ENCODE measurements at regions not wholly inside any gene's neighbourhood (a gene's known extent, or its start where the extent isn't known, plus 50 kb on each side); places are given as distances from the start of the nearest gene placed in this dataset.
"Not testable (repeated sequence)": the region's sequence is repeated elsewhere in the genome, so short reads cannot be mapped to it uniquely, and the experiment has no call there.

DNA sequence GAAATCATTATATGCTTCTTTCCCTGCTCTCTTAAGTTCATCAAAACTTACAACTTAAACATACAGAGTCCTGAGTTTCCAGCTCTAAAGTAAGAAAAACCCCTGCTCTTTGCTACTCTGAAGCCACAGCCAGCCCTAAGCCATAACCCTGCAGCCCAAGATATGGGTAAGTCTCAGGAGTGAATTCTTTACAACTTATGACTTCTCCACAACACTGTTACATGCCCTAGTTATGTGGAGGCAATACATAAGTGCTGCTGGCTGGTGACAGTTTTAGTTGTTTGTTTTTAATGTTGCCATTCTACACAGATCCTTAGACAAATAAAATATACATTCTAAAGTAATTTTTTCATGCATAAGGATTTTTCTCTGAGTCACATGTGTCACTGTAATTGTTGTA is 100.2 kb downstream of the FBXO8 start:
- Mint-ChIP-seq H3K4me3 (no peak overlapping the region), H3K27me3 (ENCODE audit: insufficient read depth, low read depth) (no peaks in the 10 kb centered on the region), H3K4me1 (no peaks in the 10 kb centered on the region), H3K27ac (no peak overlapping the region), H3K9me3 (no peaks in the 10 kb centered on the region), H3K36me3 (no peaks in the 10 kb centered on the region)
- H2AFZ ChIP-seq (replicated peaks): no peak overlapping the region
- H3K9me3 ChIP-seq (ENCODE audit: low read depth): no peaks in the 10 kb centered on the region
- no peak overlapping the region for H3K27ac ChIP-seq
- no peaks in the 10 kb centered on the region for H4K20me1 ChIP-seq (ENCODE audit: low read depth)
- H3K36me3 ChIP-seq: no peaks in the 10 kb centered on the region
- H3K4me1 ChIP-seq: no peaks in the 10 kb centered on the region
- H3F3A ChIP-seq (ENCODE audit: low read depth): no peaks in the 10 kb centered on the region
- H3K4me2 ChIP-seq: no peak overlapping the region
- no peak overlapping the region for H3K9ac ChIP-seq
- DNase-seq (ENCODE audit: low spot score): no peak
- no peak for TF ChIP-seq EZH2 (IDR thresholded peaks at IDR 0.05)
- TF ChIP-seq EZH2phosphoT487 (IDR thresholded peaks at IDR 0.05): no peak
- TF ChIP-seq, protein P1, sequence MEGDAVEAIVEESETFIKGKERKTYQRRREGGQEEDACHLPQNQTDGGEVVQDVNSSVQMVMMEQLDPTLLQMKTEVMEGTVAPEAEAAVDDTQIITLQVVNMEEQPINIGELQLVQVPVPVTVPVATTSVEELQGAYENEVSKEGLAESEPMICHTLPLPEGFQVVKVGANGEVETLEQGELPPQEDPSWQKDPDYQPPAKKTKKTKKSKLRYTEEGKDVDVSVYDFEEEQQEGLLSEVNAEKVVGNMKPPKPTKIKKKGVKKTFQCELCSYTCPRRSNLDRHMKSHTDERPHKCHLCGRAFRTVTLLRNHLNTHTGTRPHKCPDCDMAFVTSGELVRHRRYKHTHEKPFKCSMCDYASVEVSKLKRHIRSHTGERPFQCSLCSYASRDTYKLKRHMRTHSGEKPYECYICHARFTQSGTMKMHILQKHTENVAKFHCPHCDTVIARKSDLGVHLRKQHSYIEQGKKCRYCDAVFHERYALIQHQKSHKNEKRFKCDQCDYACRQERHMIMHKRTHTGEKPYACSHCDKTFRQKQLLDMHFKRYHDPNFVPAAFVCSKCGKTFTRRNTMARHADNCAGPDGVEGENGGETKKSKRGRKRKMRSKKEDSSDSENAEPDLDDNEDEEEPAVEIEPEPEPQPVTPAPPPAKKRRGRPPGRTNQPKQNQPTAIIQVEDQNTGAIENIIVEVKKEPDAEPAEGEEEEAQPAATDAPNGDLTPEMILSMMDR (IDR thresholded peaks at IDR 0.05): no peak
- peaks cover 11% of the 10 kb centered on the region for H3K27me3 ChIP-seq
- no peaks in the 10 kb centered on the region for H3K79me2 ChIP-seq (ENCODE audit: low read depth)
- H3K4me3 ChIP-seq: no peak overlapping the region

GRCh38 chr4:174181827-174182226 is 101.6 kb downstream of the FBXO8 start:
- no peak overlapping the region for H3K27ac Mint-ChIP-seq
- Histone ChIP-seq H3K79me2 (ENCODE audit: low read depth) (no peaks in the 10 kb centered on the region), H3K36me3 (no peaks in the 10 kb centered on the region), H3K9me3 (ENCODE audit: low read depth) (no peaks in the 10 kb centered on the region), H3K4me2 (no peak overlapping the region), H3K9ac (no peak overlapping the region), H4K20me1 (ENCODE audit: low read depth) (no peaks in the 10 kb centered on the region), H3K4me1 (no peaks in the 10 kb centered on the region), H3K27me3 (peaks cover 11% of the 10 kb centered on the region), H3K4me3 (no peak overlapping the region), H3K27ac (no peak overlapping the region), H2AFZ (replicated peaks) (no peak overlapping the region), H3F3A (ENCODE audit: low read depth) (no peaks in the 10 kb centered on the region)
- no peaks in the 10 kb centered on the region for H3K4me1 Mint-ChIP-seq
- H3K4me3 Mint-ChIP-seq: no peak overlapping the region
- TF ChIP-seq, protein P1 (IDR thresholded peaks at IDR 0.05): no peak
- TF ChIP-seq EZH2 (IDR thresholded peaks at IDR 0.05): no peak
- no peak for TF ChIP-seq EZH2phosphoT487 (IDR thresholded peaks at IDR 0.05)
- no peaks in the 10 kb centered on the region for H3K27me3 Mint-ChIP-seq (ENCODE audit: insufficient read depth, low read depth)
- DNase-seq (ENCODE audit: low spot score): no peak
- H3K36me3 Mint-ChIP-seq: no peaks in the 10 kb centered on the region
- H3K9me3 Mint-ChIP-seq: no peaks in the 10 kb centered on the region

GRCh38 chr4:174177536-174177935 is 105.9 kb downstream of the FBXO8 start:
- DNase-seq (ENCODE audit: low spot score): no peak
- Mint-ChIP-seq H3K27ac (no peak overlapping the region), H3K9me3 (no peaks in the 10 kb centered on the region), H3K36me3 (no peaks in the 10 kb centered on the region), H3K4me3 (no peak overlapping the region), H3K27me3 (ENCODE audit: insufficient read depth, low read depth) (no peaks in the 10 kb centered on the region), H3K4me1 (no peaks in the 10 kb centered on the region)
- no peaks in the 10 kb centered on the region for H3F3A ChIP-seq (ENCODE audit: low read depth)
- no peak overlapping the region for H3K4me2 ChIP-seq
- no peak overlapping the region for H3K9ac ChIP-seq
- H3K27me3 ChIP-seq: no peaks in the 10 kb centered on the region
- no peaks in the 10 kb centered on the region for H3K79me2 ChIP-seq (ENCODE audit: low read depth)
- no peak overlapping the region for H2AFZ ChIP-seq (replicated peaks)
- no peaks in the 10 kb centered on the region for H3K9me3 ChIP-seq (ENCODE audit: low read depth)
- H3K36me3 ChIP-seq: no peaks in the 10 kb centered on the region
- no peak overlapping the region for H3K4me3 ChIP-seq
- no peaks in the 10 kb centered on the region for H4K20me1 ChIP-seq (ENCODE audit: low read depth)
- no peaks in the 10 kb centered on the region for H3K4me1 ChIP-seq
- TF ChIP-seq, protein P1 (IDR thresholded peaks at IDR 0.05): no peak
- TF ChIP-seq EZH2 (IDR thresholded peaks at IDR 0.05): no peak
- no peak for TF ChIP-seq EZH2phosphoT487 (IDR thresholded peaks at IDR 0.05)
- H3K27ac ChIP-seq: no peak overlapping the region

DNA sequence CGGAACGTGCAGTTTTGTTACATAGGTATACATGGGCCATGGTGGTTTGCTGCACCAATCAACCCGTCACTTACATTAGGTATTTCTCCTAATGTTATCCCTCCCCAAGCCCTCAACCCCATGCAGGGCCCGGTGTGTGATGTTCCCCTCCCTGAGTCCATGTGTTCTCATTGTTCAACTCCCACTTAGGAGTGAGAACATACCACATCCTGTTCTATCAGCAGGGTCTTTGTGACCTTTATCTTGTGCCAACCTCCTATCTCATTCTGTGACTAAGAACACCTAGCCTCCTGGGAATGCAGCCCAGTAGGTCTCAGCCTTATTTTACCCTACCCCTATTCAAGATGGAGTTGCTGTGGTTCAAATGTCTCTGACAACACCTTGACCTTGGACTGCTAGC is 107.6 kb downstream of the FBXO8 start:
- H3K4me3 ChIP-seq; H3K27me3 Mint-ChIP-seq (ENCODE audit: insufficient read depth, low read depth); H3K9me3 Mint-ChIP-seq; H3K27ac ChIP-seq; H3K79me2 ChIP-seq (ENCODE audit: low read depth); H3K27ac Mint-ChIP-seq; H3K9ac ChIP-seq; H3K36me3 ChIP-seq; DNase-seq (ENCODE audit: low spot score); H3K9me3 ChIP-seq (ENCODE audit: low read depth); H3K4me1 ChIP-seq; H3K36me3 Mint-ChIP-seq; H2AFZ ChIP-seq (replicated peaks); H3F3A ChIP-seq (ENCODE audit: low read depth); H4K20me1 ChIP-seq (ENCODE audit: low read depth); H3K4me2 ChIP-seq; H3K4me3 Mint-ChIP-seq; H3K27me3 ChIP-seq; H3K4me1 Mint-ChIP-seq: not testable (repeated sequence)
